ENCODE measurements at regions not wholly inside any gene's neighbourhood (a gene's known extent, or its start where the extent isn't known, plus 50 kb on each side); places are given as distances from the start of the nearest gene placed in this dataset.

- TF ChIP-seq CTBP1 (IDR thresholded peaks at IDR 0.05; ENCODE audit: borderline replicate concordance) (no peak), ZNF384 (IDR thresholded peaks at IDR 0.05) (no peak), FOXA1 (IDR thresholded peaks at IDR 0.05) (no peak), ARNT (IDR thresholded peaks at IDR 0.05) (no peak)
Measured at GRCh38 chr3:110731148-110731547, 340.5 kb upstream of the NECTIN3 start.

Measured in HEK293T (cell line).